Caco-2 (cell line): ENCODE measurements at regions not wholly inside any gene's neighbourhood (a gene's known extent, or its start where the extent isn't known, plus 50 kb on each side); places are given as distances from the start of the nearest gene placed in this dataset.

ENCODE experiments used
- BruUV-seq: library from RNA; stranded (reverse); fragments of 400-500 nt; replicated peaks from 2 replicates; lab custom pipeline; 2021; lab: Mats Ljungman, UMichigan
- CTCF ChIA-PET: fragments of 300-600 bp; sonication (Branson Sonifier 250); formaldehyde crosslinking; loops from one replicate; lab custom pipeline; 2022; ENCODE audit warnings: antibody characterized with exemption; lab: Charles Lee
- POLR2A ChIA-PET: fragments of 300-600 bp; sonication (Branson Sonifier 250); formaldehyde crosslinking; loops from one replicate; lab custom pipeline; 2022; ENCODE audit warnings: antibody characterized with exemption; lab: Charles Lee
- DNase-seq, 2 experiments: peaks; one replicate each; pipeline versions ENCODE4 v3.0.0 to v3.0.0-alpha.2; 2020 to 2022
- H3K27me3 ChIP-seq: replicated peaks from 2 replicates; pipeline ENCODE4 v1.6.0; 2011; ENCODE audit warnings: low read length; ENCODE audit not compliant: control insufficient read depth, insufficient read depth
- H3K36me3 ChIP-seq: 2 replicates; pipeline ENCODE4 v1.5.1; 2011; ENCODE audit warnings: low read length; ENCODE audit not compliant: control insufficient read depth, insufficient read depth
- H3K4me1 ChIP-seq: fragments of 250-450 bp; sonication (Bioruptor Pico); 2 replicates; pipeline ENCODE4 v1.5.1; 2020; ENCODE audit warnings: mild to moderate bottlenecking
- H3K4me3 ChIP-seq: 2 replicates; pipeline ENCODE4 v1.5.1; 2011; ENCODE audit warnings: low read depth, mild to moderate bottlenecking, control low read depth, low read length
- H3K9me3 ChIP-seq: fragments of 250-450 bp; sonication (Bioruptor Pico); 2 replicates; pipeline ENCODE4 v1.5.1; 2020; ENCODE audit warnings: mild to moderate bottlenecking, moderate library complexity
- H3K27ac Mint-ChIP-seq: one replicate; pipeline ENCODE4 v1.8.0; 2022; ENCODE audit warnings: mixed read lengths; ENCODE audit not compliant: unreplicated experiment
- H3K27me3 Mint-ChIP-seq: one replicate; pipeline ENCODE4 v1.8.0; 2022; ENCODE audit warnings: mixed read lengths; ENCODE audit not compliant: insufficient read depth, unreplicated experiment
- H3K36me3 Mint-ChIP-seq: one replicate; pipeline ENCODE4 v1.8.0; 2022; ENCODE audit warnings: mild to moderate bottlenecking, mixed read lengths; ENCODE audit not compliant: insufficient read depth, unreplicated experiment
- H3K4me1 Mint-ChIP-seq: one replicate; pipeline ENCODE4 v1.8.0; 2022; ENCODE audit warnings: low read depth, mixed read lengths; ENCODE audit not compliant: unreplicated experiment
- H3K4me3 Mint-ChIP-seq: one replicate; pipeline ENCODE4 v1.8.0; 2022; ENCODE audit warnings: mild to moderate bottlenecking, moderate library complexity, mixed read lengths; ENCODE audit not compliant: unreplicated experiment
- H3K9me3 Mint-ChIP-seq: one replicate; pipeline ENCODE4 v1.8.0; 2022; ENCODE audit warnings: mixed read lengths; ENCODE audit not compliant: unreplicated experiment
- CTCF ChIP-seq, 2 experiments: fragments of 200-600 bp in 1 of 2; IDR thresholded peaks; 1 replicate in 1 of 2; 2 replicates in 1 of 2; pipeline versions ENCODE4 v1.5.1 to v1.8.0; 2011 to 2022; ENCODE audit warnings: antibody characterized with exemption in 1 of 2, control low read depth in 1 of 2, inconsistent platforms in 1 of 2, low read depth in 1 of 2, low read length in 1 of 2, mild to moderate bottlenecking in 1 of 2, moderate library complexity in 1 of 2; ENCODE audit not compliant: insufficient read depth in 1 of 2, severe bottlenecking in 1 of 2, unreplicated experiment in 1 of 2
- intact Hi-C: fragments of 100-400 bp; cut with micrococcal nuclease; formaldehyde crosslinking; loops from one replicate; pipeline ENCODE4 v1.10.0; 2022; ENCODE audit not compliant: unreplicated experiment

- ChIA-PET CTCF (interaction anchor here (0.6 kb wide), 1 partner anchor 412 kb away, joined by 3 read pairs; no protein-coding TSS in a partner anchor), POLR2A (no interaction called here)
- no peaks in the 10 kb centered on the region for H3K36me3 Mint-ChIP-seq
- no peak overlapping the region for H3K27ac Mint-ChIP-seq
- no peak for DNase-seq
- Histone ChIP-seq H3K4me1 (0 out of 2 replicates have a peak, but pooled peaks cover 5% of the 10 kb centered on the region), H3K9me3 (no peaks in the 10 kb centered on the region), H3K27me3 (no peaks in the 10 kb centered on the region), H3K4me3 (no peak overlapping the region), H3K36me3 (no peaks in the 10 kb centered on the region)
- intact Hi-C loops: no loop called here
- no peak for TF ChIP-seq CTCF (IDR thresholded peaks at IDR 0.05; ENCODE audit: insufficient read depth in 1 of 2, low read depth in 1 of 2, low read length in 1 of 2, severe bottlenecking in 1 of 2, unreplicated experiment in 1 of 2)
- H3K4me3 Mint-ChIP-seq: no peak overlapping the region
- BruUV-seq: no TSS peak
- H3K27me3 Mint-ChIP-seq: no peaks in the 10 kb centered on the region
- H3K4me1 Mint-ChIP-seq: no peaks in the 10 kb centered on the region
- no peaks in the 10 kb centered on the region for H3K9me3 Mint-ChIP-seq
Observed at GRCh38 chr6:121959501-121959900, 440.0 kb upstream of the HSF2 start.

- H3K36me3 Mint-ChIP-seq: no peaks in the 10 kb centered on the region
- intact Hi-C loops: no loop called here
- no peaks in the 10 kb centered on the region for H3K9me3 Mint-ChIP-seq
- no peaks in the 10 kb centered on the region for H3K9me3 ChIP-seq
- no peak overlapping the region for H3K27ac Mint-ChIP-seq
- H3K4me3 ChIP-seq: no peak overlapping the region
- H3K4me1 ChIP-seq: 0 out of 2 replicates have a peak, but pooled peaks cover 5% of the 10 kb centered on the region
- DNase-seq: no peak
- no peaks in the 10 kb centered on the region for H3K36me3 ChIP-seq
- no peak overlapping the region for H3K4me3 Mint-ChIP-seq
- no peaks in the 10 kb centered on the region for H3K27me3 Mint-ChIP-seq
- no peaks in the 10 kb centered on the region for H3K27me3 ChIP-seq
- CTCF ChIA-PET: no interaction called here
- BruUV-seq: no TSS peak
- no peak for TF ChIP-seq CTCF (IDR thresholded peaks at IDR 0.05; ENCODE audit: insufficient read depth in 1 of 2, low read depth in 1 of 2, low read length in 1 of 2, severe bottlenecking in 1 of 2, unreplicated experiment in 1 of 2)
- no peaks in the 10 kb centered on the region for H3K4me1 Mint-ChIP-seq
- POLR2A ChIA-PET: no interaction called here
Observed at GRCh38 chr6:121961619-121962125, 437.8 kb upstream of the HSF2 start.

GRCh38 chr6:121963826-121964225 lies 435.6 kb upstream of the HSF2 start:
- Mint-ChIP-seq H3K4me3 (no peak overlapping the region), H3K27me3 (no peaks in the 10 kb centered on the region), H3K9me3 (no peaks in the 10 kb centered on the region), H3K4me1 (no peaks in the 10 kb centered on the region), H3K36me3 (no peaks in the 10 kb centered on the region), H3K27ac (no peak overlapping the region)
- DNase-seq: no peak
- Histone ChIP-seq H3K4me3 (no peak overlapping the region), H3K27me3 (no peaks in the 10 kb centered on the region), H3K4me1 (0 out of 2 replicates have a peak, but pooled peaks cover 5% of the 10 kb centered on the region), H3K36me3 (no peaks in the 10 kb centered on the region), H3K9me3 (no peaks in the 10 kb centered on the region)
- CTCF ChIA-PET: no interaction called here
- intact Hi-C loops: no loop called here
- BruUV-seq: no TSS peak
- POLR2A ChIA-PET: no interaction called here
- TF ChIP-seq CTCF (IDR thresholded peaks at IDR 0.05; ENCODE audit: insufficient read depth in 1 of 2, low read depth in 1 of 2, low read length in 1 of 2, severe bottlenecking in 1 of 2, unreplicated experiment in 1 of 2): no peak
